ENCODE measurements at regions not wholly inside any gene's neighbourhood (a gene's known extent, or its start where the extent isn't known, plus 50 kb on each side); places are given as distances from the start of the nearest gene placed in this dataset.

GRCh38 chr5:128773378-128773777 is 191.9 kb upstream of the SLC27A6 start (continued):
- TF ChIP-seq, protein P1, sequence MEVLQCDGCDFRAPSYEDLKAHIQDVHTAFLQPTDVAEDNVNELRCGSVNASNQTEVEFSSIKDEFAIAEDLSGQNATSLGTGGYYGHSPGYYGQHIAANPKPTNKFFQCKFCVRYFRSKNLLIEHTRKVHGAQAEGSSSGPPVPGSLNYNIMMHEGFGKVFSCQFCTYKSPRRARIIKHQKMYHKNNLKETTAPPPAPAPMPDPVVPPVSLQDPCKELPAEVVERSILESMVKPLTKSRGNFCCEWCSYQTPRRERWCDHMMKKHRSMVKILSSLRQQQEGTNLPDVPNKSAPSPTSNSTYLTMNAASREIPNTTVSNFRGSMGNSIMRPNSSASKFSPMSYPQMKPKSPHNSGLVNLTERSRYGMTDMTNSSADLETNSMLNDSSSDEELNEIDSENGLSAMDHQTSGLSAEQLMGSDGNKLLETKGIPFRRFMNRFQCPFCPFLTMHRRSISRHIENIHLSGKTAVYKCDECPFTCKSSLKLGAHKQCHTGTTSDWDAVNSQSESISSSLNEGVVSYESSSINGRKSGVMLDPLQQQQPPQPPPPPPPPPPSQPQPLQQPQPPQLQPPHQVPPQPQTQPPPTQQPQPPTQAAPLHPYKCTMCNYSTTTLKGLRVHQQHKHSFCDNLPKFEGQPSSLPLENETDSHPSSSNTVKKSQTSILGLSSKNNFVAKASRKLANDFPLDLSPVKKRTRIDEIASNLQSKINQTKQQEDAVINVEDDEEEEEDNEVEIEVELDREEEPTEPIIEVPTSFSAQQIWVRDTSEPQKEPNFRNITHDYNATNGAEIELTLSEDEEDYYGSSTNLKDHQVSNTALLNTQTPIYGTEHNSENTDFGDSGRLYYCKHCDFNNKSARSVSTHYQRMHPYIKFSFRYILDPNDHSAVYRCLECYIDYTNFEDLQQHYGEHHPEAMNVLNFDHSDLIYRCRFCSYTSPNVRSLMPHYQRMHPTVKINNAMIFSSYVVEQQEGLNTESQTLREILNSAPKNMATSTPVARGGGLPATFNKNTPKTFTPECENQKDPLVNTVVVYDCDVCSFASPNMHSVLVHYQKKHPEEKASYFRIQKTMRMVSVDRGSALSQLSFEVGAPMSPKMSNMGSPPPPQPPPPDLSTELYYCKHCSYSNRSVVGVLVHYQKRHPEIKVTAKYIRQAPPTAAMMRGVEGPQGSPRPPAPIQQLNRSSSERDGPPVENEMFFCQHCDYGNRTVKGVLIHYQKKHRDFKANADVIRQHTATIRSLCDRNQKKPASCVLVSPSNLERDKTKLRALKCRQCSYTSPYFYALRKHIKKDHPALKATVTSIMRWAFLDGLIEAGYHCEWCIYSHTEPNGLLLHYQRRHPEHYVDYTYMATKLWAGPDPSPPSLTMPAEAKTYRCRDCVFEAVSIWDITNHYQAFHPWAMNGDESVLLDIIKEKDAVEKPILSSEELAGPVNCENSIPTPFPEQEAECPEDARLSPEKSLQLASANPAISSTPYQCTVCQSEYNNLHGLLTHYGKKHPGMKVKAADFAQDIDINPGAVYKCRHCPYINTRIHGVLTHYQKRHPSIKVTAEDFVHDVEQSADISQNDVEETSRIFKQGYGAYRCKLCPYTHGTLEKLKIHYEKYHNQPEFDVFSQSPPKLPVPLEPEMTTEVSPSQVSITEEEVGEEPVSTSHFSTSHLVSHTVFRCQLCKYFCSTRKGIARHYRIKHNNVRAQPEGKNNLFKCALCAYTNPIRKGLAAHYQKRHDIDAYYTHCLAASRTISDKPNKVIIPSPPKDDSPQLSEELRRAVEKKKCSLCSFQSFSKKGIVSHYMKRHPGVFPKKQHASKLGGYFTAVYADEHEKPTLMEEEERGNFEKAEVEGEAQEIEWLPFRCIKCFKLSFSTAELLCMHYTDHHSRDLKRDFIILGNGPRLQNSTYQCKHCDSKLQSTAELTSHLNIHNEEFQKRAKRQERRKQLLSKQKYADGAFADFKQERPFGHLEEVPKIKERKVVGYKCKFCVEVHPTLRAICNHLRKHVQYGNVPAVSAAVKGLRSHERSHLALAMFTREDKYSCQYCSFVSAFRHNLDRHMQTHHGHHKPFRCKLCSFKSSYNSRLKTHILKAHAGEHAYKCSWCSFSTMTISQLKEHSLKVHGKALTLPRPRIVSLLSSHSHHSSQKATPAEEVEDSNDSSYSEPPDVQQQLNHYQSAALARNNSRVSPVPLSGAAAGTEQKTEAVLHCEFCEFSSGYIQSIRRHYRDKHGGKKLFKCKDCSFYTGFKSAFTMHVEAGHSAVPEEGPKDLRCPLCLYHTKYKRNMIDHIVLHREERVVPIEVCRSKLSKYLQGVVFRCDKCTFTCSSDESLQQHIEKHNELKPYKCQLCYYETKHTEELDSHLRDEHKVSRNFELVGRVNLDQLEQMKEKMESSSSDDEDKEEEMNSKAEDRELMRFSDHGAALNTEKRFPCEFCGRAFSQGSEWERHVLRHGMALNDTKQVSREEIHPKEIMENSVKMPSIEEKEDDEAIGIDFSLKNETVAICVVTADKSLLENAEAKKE (CRISPR knock-in tag; IDR thresholded peaks at IDR 0.05): no peak
- TF ChIP-seq ETS1 (IDR thresholded peaks at IDR 0.05) (no peak), EZH2phosphoT487 (IDR thresholded peaks at IDR 0.05; ENCODE audit: unreplicated experiment) (no peak)

- no peak overlapping the region for H3K27ac Mint-ChIP-seq
- Histone ChIP-seq H3F3A (replicated peaks; ENCODE audit: low read depth) (no peaks in the 10 kb centered on the region), H3K4me3 (no peak overlapping the region), H3K27ac (ENCODE audit: low read depth) (no peak overlapping the region), H3K27me3 (ENCODE audit: insufficient read depth) (no peaks in the 10 kb centered on the region), H3K79me2 (replicated peaks; ENCODE audit: insufficient read depth) (no peaks in the 10 kb centered on the region), H3K4me1 (ENCODE audit: insufficient read depth) (peaks cover 23% of the 10 kb centered on the region), H4K20me1 (replicated peaks; ENCODE audit: insufficient read depth) (no peaks in the 10 kb centered on the region), H3K4me2 (no peak overlapping the region), H3K36me3 (ENCODE audit: insufficient read depth) (no peaks in the 10 kb centered on the region), H3K9me2 (ENCODE audit: insufficient read depth) (no peaks in the 10 kb centered on the region), H2AFZ (no peak overlapping the region; the same call in 1 of the 2 replicates)
- DNase-seq (ENCODE audit: low spot score) (no peak), ATAC-seq (no peak)
- no peaks in the 10 kb centered on the region for H3K9me3 Mint-ChIP-seq
- no peaks in the 10 kb centered on the region for H3K36me3 Mint-ChIP-seq (ENCODE audit: low read depth)
- H3K4me3 Mint-ChIP-seq: no peak overlapping the region
- no peaks in the 10 kb centered on the region for H3K27me3 Mint-ChIP-seq (ENCODE audit: insufficient read depth, low read depth, poor library complexity)
- peaks cover 28% of the 10 kb centered on the region for H3K4me1 Mint-ChIP-seq
- TF ChIP-seq EZH2phosphoT487 (IDR thresholded peaks at IDR 0.05; ENCODE audit: unreplicated experiment) (no peak), REST (IDR thresholded peaks at IDR 0.05; ENCODE audit: unreplicated experiment) (no peak)
- TF ChIP-seq, protein P1 (CRISPR knock-in tag; IDR thresholded peaks at IDR 0.05): no peak
These were observed 190.7 kb upstream of the SLC27A6 start for GRCh38 chr5:128774605-128775004.

All from GM23338 (cell line).